ENCODE measurements at regions not wholly inside any gene's neighbourhood (a gene's known extent, or its start where the extent isn't known, plus 50 kb on each side); places are given as distances from the start of the nearest gene placed in this dataset.

DNA sequence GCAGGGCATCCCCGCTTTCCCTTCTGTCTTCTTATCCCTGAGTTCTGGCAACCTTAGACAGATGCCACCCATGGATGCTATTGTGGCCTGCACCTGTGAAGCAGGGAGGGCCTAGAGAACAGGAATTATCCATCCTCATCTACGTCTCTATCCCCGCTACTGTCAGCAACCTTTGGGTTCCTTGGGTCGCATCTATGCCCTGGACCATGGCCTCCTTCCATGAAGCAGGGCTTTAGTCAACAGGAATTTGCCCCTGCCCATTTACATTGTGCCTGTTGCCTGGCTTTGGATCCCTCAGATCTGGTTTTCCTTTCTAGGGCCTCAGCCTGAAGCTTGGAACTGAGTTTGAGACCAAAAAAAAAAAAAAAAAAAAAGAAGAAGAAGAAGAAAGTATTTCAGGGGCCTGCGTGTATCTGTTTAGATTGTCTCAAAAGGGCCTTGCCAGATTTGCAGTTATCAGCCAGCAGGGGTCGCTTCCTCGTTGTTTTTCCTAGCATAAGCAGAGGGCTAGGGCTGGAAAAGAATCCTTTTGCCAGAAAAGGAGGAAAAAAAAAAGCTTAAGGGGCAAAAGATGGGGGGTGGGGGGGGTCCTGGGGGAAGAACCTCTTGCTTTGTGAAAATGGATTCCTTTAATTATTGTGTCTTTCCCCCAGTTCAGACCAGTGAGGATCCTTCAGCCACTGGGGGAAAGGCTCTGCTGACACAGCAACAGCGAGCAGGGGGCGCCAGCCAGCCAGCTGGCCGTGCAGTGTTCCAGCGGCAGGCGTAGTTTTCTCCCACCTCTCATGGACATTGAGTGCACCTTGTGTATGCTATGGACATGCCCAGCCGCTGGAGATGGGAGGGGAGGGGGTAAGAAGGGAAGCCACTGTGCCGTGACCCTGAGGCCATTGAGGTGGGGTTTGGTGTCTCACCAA lies 65.7 kb upstream of the ALDH1L1 start:
- TF ChIP-seq, protein P1, sequence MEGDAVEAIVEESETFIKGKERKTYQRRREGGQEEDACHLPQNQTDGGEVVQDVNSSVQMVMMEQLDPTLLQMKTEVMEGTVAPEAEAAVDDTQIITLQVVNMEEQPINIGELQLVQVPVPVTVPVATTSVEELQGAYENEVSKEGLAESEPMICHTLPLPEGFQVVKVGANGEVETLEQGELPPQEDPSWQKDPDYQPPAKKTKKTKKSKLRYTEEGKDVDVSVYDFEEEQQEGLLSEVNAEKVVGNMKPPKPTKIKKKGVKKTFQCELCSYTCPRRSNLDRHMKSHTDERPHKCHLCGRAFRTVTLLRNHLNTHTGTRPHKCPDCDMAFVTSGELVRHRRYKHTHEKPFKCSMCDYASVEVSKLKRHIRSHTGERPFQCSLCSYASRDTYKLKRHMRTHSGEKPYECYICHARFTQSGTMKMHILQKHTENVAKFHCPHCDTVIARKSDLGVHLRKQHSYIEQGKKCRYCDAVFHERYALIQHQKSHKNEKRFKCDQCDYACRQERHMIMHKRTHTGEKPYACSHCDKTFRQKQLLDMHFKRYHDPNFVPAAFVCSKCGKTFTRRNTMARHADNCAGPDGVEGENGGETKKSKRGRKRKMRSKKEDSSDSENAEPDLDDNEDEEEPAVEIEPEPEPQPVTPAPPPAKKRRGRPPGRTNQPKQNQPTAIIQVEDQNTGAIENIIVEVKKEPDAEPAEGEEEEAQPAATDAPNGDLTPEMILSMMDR (IDR thresholded peaks at IDR 0.05): peak; percentile 60
- TF ChIP-seq EZH2phosphoT487 (IDR thresholded peaks at IDR 0.05): no peak
